K562 (cell line): ENCODE measurements at regions not wholly inside any gene's neighbourhood (a gene's known extent, or its start where the extent isn't known, plus 50 kb on each side); places are given as distances from the start of the nearest gene placed in this dataset.

ENCODE experiments used
- ATAC-seq: fragments of 200-7000 bp; cut with Tn5 transposase; 3 replicates; pipeline ENCODE4 v1.9.1; 2020; ENCODE audit warnings: moderate library complexity
- BruUV-seq: library from RNA; stranded (reverse); fragments of 400-500 nt; replicated peaks from 2 replicates; lab custom pipeline; 2021; lab: Mats Ljungman, UMichigan
- CTCF ChIA-PET: fragments of 300-600 bp; formaldehyde crosslinking; extraction: SDS; loops from one replicate; lab custom pipeline; 2021; ENCODE audit warnings: low intra/inter-chr PET ratio; lab: Yijun Ruan, JAX
- POLR2A ChIA-PET: fragments of 300-600, 350-650 bp; sonication (Branson Sonifier 250); formaldehyde crosslinking; extraction: SDS; loops from one replicate; lab custom pipeline; 2021; ENCODE audit warnings: antibody characterized with exemption, inconsistent platforms; lab: Yijun Ruan, JAX
- DNase-seq, 4 experiments: peaks; one replicate each; pipeline versions ENCODE4 v3.0.0 to v3.0.0-alpha.2; 2011 to 2018; ENCODE audit warnings: low spot score in 3 of 4, mixed read lengths in 3 of 4; ENCODE audit errors: extremely low read depth in 1 of 4
- FAIRE-seq: peaks from 2 replicates; lab custom pipeline; 2011; peaks lifted over from hg19 to GRCh38; lab: Jason Lieb, UNC
- H2AFZ ChIP-seq: 2 replicates; pipeline ENCODE4 v1.6.0; 2011; ENCODE audit warnings: low read depth, low read length, control low read depth, inconsistent platforms
- H3K27ac ChIP-seq: fragments of 200-600 bp; 3 replicates; pipeline ENCODE4 v1.8.0; 2011; ENCODE audit warnings: low read depth, mild to moderate bottlenecking, control low read depth, inconsistent platforms, low read length, moderate library complexity, mixed read lengths; ENCODE audit errors: extremely low read depth
- H3K27me3 ChIP-seq, 2 experiments: fragments of 300-600 bp in 1 of 2; 2 replicates in 1 of 2; 3 replicates in 1 of 2; pipeline versions ENCODE4 v1.6.0 to v1.8.0; 2011; ENCODE audit warnings: inconsistent platforms in 2 of 2, low read length in 2 of 2, mild to moderate bottlenecking in 1 of 2, mixed read lengths in 1 of 2, moderate library complexity in 1 of 2; ENCODE audit not compliant: control insufficient read depth in 2 of 2, insufficient read depth in 2 of 2
- H3K36me3 ChIP-seq: fragments of 300-600 bp; 3 replicates; pipeline ENCODE4 v1.8.0; 2011; ENCODE audit warnings: mild to moderate bottlenecking, low read length, inconsistent platforms; ENCODE audit not compliant: control insufficient read depth, insufficient read depth
- H3K4me1 ChIP-seq, 2 experiments: fragments of 200-600 bp in 1 of 2; replicated peaks in 1 of 2; 2 replicates in 1 of 2; 3 replicates in 1 of 2; pipeline versions ENCODE4 v1.5.1 to v1.8.0; 2011; ENCODE audit warnings: inconsistent platforms in 2 of 2, low read length in 2 of 2, mild to moderate bottlenecking in 1 of 2, mixed read lengths in 1 of 2, moderate library complexity in 1 of 2; ENCODE audit not compliant: control insufficient read depth in 2 of 2, insufficient read depth in 2 of 2
- H3K4me2 ChIP-seq: 2 replicates; pipeline ENCODE4 v1.6.1; 2011; ENCODE audit warnings: low read length, control low read depth, inconsistent platforms, mixed read lengths; ENCODE audit not compliant: insufficient read depth
- H3K4me3 ChIP-seq: fragments of 200-600 bp; sonication (generic), shearing (Covaris generic); 2 replicates; pipeline ENCODE4 v1.5.1; 2016; ENCODE audit warnings: control low read depth, inconsistent platforms
- H3K79me2 ChIP-seq: fragments of 200-600 bp; 3 replicates; pipeline ENCODE4 v1.8.0; 2011; ENCODE audit warnings: low read length, inconsistent platforms; ENCODE audit not compliant: control insufficient read depth, insufficient read depth
- H3K9ac ChIP-seq, 2 experiments: 2 replicates each; pipeline versions ENCODE4 v1.6.0 to v1.6.1; 2011; ENCODE audit warnings: low read depth in 2 of 2, low read length in 2 of 2, control low read depth in 1 of 2, inconsistent platforms in 1 of 2, mild to moderate bottlenecking in 1 of 2, mixed read lengths in 1 of 2; ENCODE audit not compliant: insufficient read depth in 1 of 2
- H3K9me1 ChIP-seq: one replicate; pipeline ENCODE4 v1.6.0; 2011; ENCODE audit warnings: inconsistent platforms, mild to moderate bottlenecking, low read length, moderate library complexity; ENCODE audit not compliant: control insufficient read depth, insufficient read depth
- H3K9me3 ChIP-seq: replicated peaks from 2 replicates; pipeline ENCODE4 v1.5.1; 2011; ENCODE audit warnings: low read depth, low read length, inconsistent platforms; ENCODE audit not compliant: control insufficient read depth, insufficient read depth
- H4K20me1 ChIP-seq: replicated peaks from 2 replicates; pipeline ENCODE4 v1.6.1; 2011; ENCODE audit warnings: low read length, inconsistent platforms, mixed read lengths; ENCODE audit not compliant: control insufficient read depth, insufficient read depth
- CREM ChIP-seq: IDR thresholded peaks from 2 replicates; pipeline ENCODE4 v1.6.1; 2014; ENCODE audit warnings: antibody characterized with exemption, low read depth
- E2F5 ChIP-seq: sonication (generic); formaldehyde crosslinking; IDR thresholded peaks from 2 replicates; pipeline ENCODE4 v1.8.0; 2022; ENCODE audit warnings: mild to moderate bottlenecking, missing genetic modification reagents
- ELK1 ChIP-seq: sonication (generic); formaldehyde crosslinking; IDR thresholded peaks from 2 replicates; pipeline ENCODE4 v1.8.1; 2022; ENCODE audit warnings: missing genetic modification reagents
- MGA ChIP-seq: fragments of 450-650 bp; IDR thresholded peaks from 2 replicates; pipeline ENCODE4 v1.6.1; 2016; ENCODE audit warnings: mild to moderate bottlenecking, moderate library complexity
- NCOA2 ChIP-seq, 2 experiments: fragments of 450-650 bp; IDR thresholded peaks; 2 replicates each; pipeline ENCODE4 v1.6.1; 2018; ENCODE audit warnings: mild to moderate bottlenecking in 2 of 2, moderate library complexity in 1 of 2; ENCODE audit not compliant: partially characterized antibody in 2 of 2
- ZBED1 ChIP-seq: IDR thresholded peaks from 2 replicates; pipeline ENCODE4 v1.6.1; 2014
- ZNF41 ChIP-seq: fragments of 250-450 bp; sonication (Bioruptor Pico); conservative IDR thresholded peaks from 2 replicates; pipeline ENCODE4 v1.4.0; 2020; ENCODE audit warnings: mild to moderate bottlenecking
- WGBS: fragments of 100-300 bp; shearing (Covaris generic); methylation state at CpG from one replicate; pipeline ENCODE4 v1.1.6; 2016; ENCODE audit warnings: low coverage, mixed read lengths; ENCODE audit not compliant: insufficient coverage; ENCODE audit errors: missing lambda C conversion rate; 5-methylcytosine and 5-hydroxymethylcytosine counted together
- in situ Hi-C: fragments of 300-500 bp; cut with MboI; formaldehyde crosslinking; loops from 4 replicates; pipeline ENCODE4 v1.15.0; 2018; ENCODE audit warnings: inconsistent platforms, mixed read lengths
- intact Hi-C: fragments of 100-400 bp; cut with micrococcal nuclease; formaldehyde crosslinking; loops from 2 replicates; pipeline ENCODE4 v1.14.2; 2022

- Histone ChIP-seq H3K9ac (no peak overlapping the region), H3K9me1 (no peaks in the 10 kb centered on the region), H3K9me3 (no peaks in the 10 kb centered on the region), H3K4me3 (no peak overlapping the region), H4K20me1 (no peaks in the 10 kb centered on the region), H3K4me1 (no peaks in the 10 kb centered on the region), H3K79me2 (no peaks in the 10 kb centered on the region), H3K27ac (no peak overlapping the region), H3K27me3 (no peaks in the 10 kb centered on the region), H2AFZ (no peak overlapping the region), H3K4me2 (no peak overlapping the region), H3K36me3 (no peaks in the 10 kb centered on the region)
- intact Hi-C loops (no loop called here), in situ Hi-C loops (no loop called here)
- FAIRE-seq (no peak), DNase-seq (no peak), ATAC-seq (no peak)
- WGBS: 0% methylated on average over 3 of the region's 3 CpGs
- ChIA-PET POLR2A (no interaction called here), CTCF (no interaction called here)
- no TSS peak for BruUV-seq
- TF ChIP-seq ZBED1: no peak
- no peak for TF ChIP-seq ZNF41
- TF ChIP-seq ELK1: no peak
- no peak for TF ChIP-seq E2F5
- no peak for TF ChIP-seq NCOA2 (IDR thresholded peaks at IDR 0.05; ENCODE audit: partially characterized antibody in 2 of 2)
- no peak for TF ChIP-seq MGA
- TF ChIP-seq CREM: no peak
Observed at GRCh38 chr2:153532140-153532539, 53.6 kb upstream of the RPRM start.
